ENCODE measurements at regions not wholly inside any gene's neighbourhood (a gene's known extent, or its start where the extent isn't known, plus 50 kb on each side); places are given as distances from the start of the nearest gene placed in this dataset.

DNA sequence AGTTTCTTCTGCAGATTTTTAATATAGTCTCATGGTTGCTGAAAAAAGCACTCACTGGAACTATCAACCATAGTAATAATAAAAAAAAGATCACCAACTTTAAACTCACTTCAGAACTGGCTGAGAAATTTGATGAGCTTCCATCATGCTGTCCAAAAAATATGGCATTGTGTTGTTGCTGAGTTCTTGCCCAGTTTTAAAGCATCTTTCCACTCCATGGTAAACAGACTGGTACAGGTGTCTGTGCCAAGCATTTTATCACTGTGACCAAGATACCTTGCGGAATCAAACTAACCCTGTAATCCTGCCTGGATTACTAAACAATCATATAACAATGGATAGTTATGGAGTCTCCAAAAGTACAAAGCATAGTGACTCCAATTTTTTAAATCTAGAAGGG, 360.3 kb upstream of the NOCT start:
- no peak for DNase-seq
- TF ChIP-seq GATA1 (IDR thresholded peaks at IDR 0.05; ENCODE audit: low read depth, low read length) (no peak), POLR2A (IDR thresholded peaks at IDR 0.05; ENCODE audit: low read length) (no peak)

DNA sequence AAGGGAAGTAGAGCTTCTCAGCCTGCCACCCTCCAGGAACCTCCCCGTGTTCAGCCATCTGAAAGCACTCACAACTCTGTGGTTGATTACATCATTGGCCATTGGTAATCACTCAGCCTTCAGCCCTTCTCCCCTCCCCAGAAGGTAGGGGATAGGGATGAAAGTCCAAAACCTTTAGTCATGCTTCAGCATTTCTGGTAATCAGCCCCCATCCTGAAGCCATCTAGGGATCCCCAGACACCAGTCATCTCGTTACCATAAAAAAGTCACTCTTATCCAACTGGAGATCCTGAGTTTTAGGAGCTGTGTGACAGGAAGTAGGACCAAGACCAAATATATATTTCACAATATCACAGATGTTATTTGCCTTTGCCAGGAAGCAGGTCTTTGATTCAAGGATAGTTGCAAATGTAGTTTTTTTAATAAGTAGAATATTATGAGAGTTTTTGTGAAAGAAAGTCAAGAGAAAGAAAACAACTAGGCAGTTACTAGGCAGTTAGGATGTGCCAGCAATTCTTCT, 364.6 kb upstream of the NOCT start:
- DNase-seq: no peak
- no peak for TF ChIP-seq GATA1 (IDR thresholded peaks at IDR 0.05; ENCODE audit: low read depth, low read length)
- no peak for TF ChIP-seq POLR2A (IDR thresholded peaks at IDR 0.05; ENCODE audit: low read length)

DNA sequence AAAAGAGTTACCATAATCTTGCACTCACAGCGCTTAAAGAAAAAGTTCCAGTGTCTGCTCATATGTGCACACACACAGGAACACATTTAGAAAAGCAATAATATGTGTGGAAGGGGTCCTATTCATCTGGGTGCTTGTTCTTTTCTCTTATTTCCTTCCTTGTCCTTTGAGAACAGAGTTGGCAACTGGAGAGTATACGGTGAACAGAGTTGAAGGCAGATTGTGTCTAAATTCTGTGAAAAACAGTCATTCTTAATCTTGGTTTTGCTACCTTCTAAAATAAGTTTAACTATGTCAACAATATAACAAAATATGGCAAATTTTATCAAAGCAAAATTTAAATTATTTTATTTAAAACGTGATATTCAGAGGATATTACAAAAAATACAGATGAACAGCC, 365.1 kb upstream of the NOCT start:
- DNase-seq: no peak
- no peak for TF ChIP-seq POLR2A (IDR thresholded peaks at IDR 0.05; ENCODE audit: low read length)
- TF ChIP-seq GATA1 (IDR thresholded peaks at IDR 0.05; ENCODE audit: low read depth, low read length): no peak

- TF ChIP-seq GATA1 (IDR thresholded peaks at IDR 0.05; ENCODE audit: low read depth, low read length) (no peak), POLR2A (IDR thresholded peaks at IDR 0.05; ENCODE audit: low read length) (no peak)
- no peak for DNase-seq
Measured at GRCh38 chr4:138647433-138647832, 368.1 kb upstream of the NOCT start.

DNA sequence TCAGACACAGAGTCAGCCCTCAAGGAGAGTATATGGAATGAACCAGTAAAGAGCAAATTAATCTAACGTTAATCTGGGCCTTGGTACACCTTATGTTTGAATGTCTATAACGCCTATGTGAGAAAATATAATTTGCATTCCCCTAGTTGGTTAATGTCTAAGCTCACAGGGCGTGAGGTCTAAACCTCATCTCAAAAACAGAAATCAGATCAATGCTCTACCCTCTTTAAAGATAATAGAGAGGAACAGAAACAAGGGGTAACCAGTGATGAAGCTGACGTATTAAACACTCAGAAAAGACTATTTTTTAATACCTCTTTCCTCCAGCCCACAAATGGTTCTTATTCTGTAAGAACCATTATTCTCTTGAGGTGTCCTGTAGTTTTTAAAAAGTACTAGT, 369.2 kb upstream of the NOCT start:
- no peak for DNase-seq
- TF ChIP-seq GATA1 (IDR thresholded peaks at IDR 0.05; ENCODE audit: low read depth, low read length): no peak
- no peak for TF ChIP-seq POLR2A (IDR thresholded peaks at IDR 0.05; ENCODE audit: low read length)

DNA sequence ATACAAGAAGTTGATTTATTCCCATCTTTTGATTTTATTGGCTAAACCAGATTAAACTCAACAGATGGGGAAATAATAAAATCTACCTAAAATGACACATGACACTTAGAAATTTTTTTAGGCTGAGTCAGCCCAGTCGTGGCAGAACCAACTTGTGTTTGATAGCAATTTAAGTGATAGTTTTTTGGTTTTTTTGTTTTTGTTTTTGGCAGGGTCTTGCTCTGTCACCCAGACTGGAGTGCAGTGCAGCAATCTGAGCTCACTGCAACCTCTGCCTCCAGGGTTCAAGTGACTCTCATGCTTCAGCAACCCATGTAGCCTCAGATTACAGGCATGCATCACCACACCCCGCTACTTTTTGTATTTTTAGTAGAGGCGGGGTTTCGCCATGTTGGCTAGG, 370.3 kb upstream of the NOCT start:
- TF ChIP-seq POLR2A (IDR thresholded peaks at IDR 0.05; ENCODE audit: low read length) (no peak), GATA1 (IDR thresholded peaks at IDR 0.05; ENCODE audit: low read depth, low read length) (no peak)
- no peak for DNase-seq

GRCh38 chr4:138644322-138644721, 371.3 kb upstream of the NOCT start:
- DNase-seq: no peak

GRCh38 chr4:138643827-138644226, 371.8 kb upstream of the NOCT start:
- DNase-seq: no peak
- no peak for TF ChIP-seq POLR2A (IDR thresholded peaks at IDR 0.05; ENCODE audit: low read length)
- TF ChIP-seq GATA1 (IDR thresholded peaks at IDR 0.05; ENCODE audit: low read depth, low read length): no peak

More at GRCh38 chr4:138644322-138644721, 371.3 kb upstream of the NOCT start:
- TF ChIP-seq GATA1 (IDR thresholded peaks at IDR 0.05; ENCODE audit: low read depth, low read length) (no peak), POLR2A (IDR thresholded peaks at IDR 0.05; ENCODE audit: low read length) (no peak)

- no peak for DNase-seq
- TF ChIP-seq POLR2A (IDR thresholded peaks at IDR 0.05; ENCODE audit: low read length) (no peak), GATA1 (IDR thresholded peaks at IDR 0.05; ENCODE audit: low read depth, low read length) (no peak)
Measured at GRCh38 chr4:138639018-138639741, 376.4 kb upstream of the NOCT start.

- no peak for TF ChIP-seq POLR2A (IDR thresholded peaks at IDR 0.05; ENCODE audit: low read length)
- no peak for DNase-seq
Measured at GRCh38 chr4:138636781-138637180, 378.8 kb upstream of the NOCT start.

GRCh38 chr4:138634915-138635314, 380.7 kb upstream of the NOCT start:
- TF ChIP-seq POLR2A (IDR thresholded peaks at IDR 0.05; ENCODE audit: low read length): no peak
- TF ChIP-seq GATA1 (IDR thresholded peaks at IDR 0.05; ENCODE audit: low read depth, low read length): no peak
- DNase-seq: no peak

DNA sequence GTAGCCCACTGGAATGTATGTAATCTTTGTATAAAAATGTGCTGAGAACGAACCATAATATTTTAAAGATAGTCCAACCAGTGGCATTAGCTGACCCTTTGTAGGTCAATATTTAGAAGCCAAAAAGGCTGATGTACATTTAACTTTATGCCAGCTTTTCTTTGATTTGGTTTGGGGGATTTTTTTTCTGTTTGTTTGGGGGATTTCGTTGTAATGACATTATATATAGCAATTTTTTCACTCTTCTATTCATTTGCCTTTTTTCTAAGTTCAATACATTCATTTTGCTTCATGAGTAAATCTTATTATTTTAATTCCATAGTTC, 382.0 kb upstream of the NOCT start:
- DNase-seq: no peak
- no peak for TF ChIP-seq GATA1 (IDR thresholded peaks at IDR 0.05; ENCODE audit: low read depth, low read length)
- TF ChIP-seq POLR2A (IDR thresholded peaks at IDR 0.05; ENCODE audit: low read length): no peak

GRCh38 chr4:138632856-138633579, 382.6 kb upstream of the NOCT start:
- DNase-seq: no peak
- no peak for TF ChIP-seq POLR2A (IDR thresholded peaks at IDR 0.05; ENCODE audit: low read length)
- TF ChIP-seq GATA1 (IDR thresholded peaks at IDR 0.05; ENCODE audit: low read depth, low read length): no peak

- TF ChIP-seq POLR2A (IDR thresholded peaks at IDR 0.05; ENCODE audit: low read length): no peak
- no peak for TF ChIP-seq GATA1 (IDR thresholded peaks at IDR 0.05; ENCODE audit: low read depth, low read length)
Measured at GRCh38 chr4:138630666-138631065, 384.9 kb upstream of the NOCT start.

DNA sequence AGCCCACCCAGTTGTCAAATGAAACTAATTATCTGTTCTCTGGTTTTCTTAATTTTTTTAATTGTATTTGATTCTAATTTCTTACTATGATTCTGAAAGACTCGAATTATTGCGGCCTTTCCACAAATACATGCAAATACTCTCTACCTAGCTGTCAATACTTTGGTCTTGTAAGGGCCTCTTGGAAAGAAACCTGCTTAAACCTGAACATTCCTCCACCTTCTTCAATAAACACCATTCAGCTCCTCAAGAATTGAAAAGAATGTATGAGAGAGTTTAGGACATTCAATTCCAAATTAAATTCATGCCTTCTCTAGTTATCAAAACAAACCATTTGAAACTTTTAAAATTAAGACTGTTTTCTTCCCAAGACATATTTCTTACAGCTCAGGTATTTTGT, 385.9 kb upstream of the NOCT start:
- TF ChIP-seq GATA1 (IDR thresholded peaks at IDR 0.05; ENCODE audit: low read depth, low read length) (no peak), POLR2A (IDR thresholded peaks at IDR 0.05; ENCODE audit: low read length) (no peak)
- DNase-seq: no peak

More at GRCh38 chr4:138630666-138631065, 384.9 kb upstream of the NOCT start:
- no peak for DNase-seq
